NK-92 treated with Interleukin-12 subunit alpha and Interleukin-12 subunit beta, amount 100 ng/mL, for 24 hours (cell line): ENCODE measurements at regions not wholly inside any gene's neighbourhood (a gene's known extent, or its start where the extent isn't known, plus 50 kb on each side); places are given as distances from the start of the nearest gene placed in this dataset.
"Not testable (repeated sequence)": the region's sequence is repeated elsewhere in the genome, so short reads cannot be mapped to it uniquely, and the experiment has no call there.

Experiments used
- DNase-seq: peaks from one replicate; lab custom pipeline; 2025; lab: John Stamatoyannopoulos, UW

- not testable (repeated sequence) for DNase-seq
Observed at GRCh38 chr14:83298016-83298415, 1764.4 kb upstream of the SEL1L start.

GRCh38 chr14:83300476-83301064 lies 1766.9 kb upstream of the SEL1L start:
- DNase-seq, result no peak

GRCh38 chr14:83301791-83302190 lies 1768.1 kb upstream of the SEL1L start:
- no peak for DNase-seq

GRCh38 chr14:83309211-83309610 lies 1775.6 kb upstream of the SEL1L start:
- no peak for DNase-seq

- DNase-seq, result no peak
Observed at GRCh38 chr14:83309833-83310232, 1776.2 kb upstream of the SEL1L start.

- DNase-seq, result no peak
Observed at GRCh38 chr14:83312511-83312910, 1778.9 kb upstream of the SEL1L start.

GRCh38 chr14:83314764-83315163 lies 1781.1 kb upstream of the SEL1L start:
- DNase-seq, result no peak

- DNase-seq, result no peak
Observed at GRCh38 chr14:83316356-83316755, 1782.7 kb upstream of the SEL1L start.

- no peak for DNase-seq
Observed at GRCh38 chr14:83320837-83321236, 1787.2 kb upstream of the SEL1L start.

- no peak for DNase-seq
Observed at GRCh38 chr14:83331513-83331912, 1797.9 kb upstream of the SEL1L start.

- no peak for DNase-seq
Observed at GRCh38 chr14:83342590-83342989, 1808.9 kb upstream of the SEL1L start.

- no peak for DNase-seq
Observed at GRCh38 chr14:83347874-83348273, 1814.2 kb upstream of the SEL1L start.

GRCh38 chr14:83355609-83356008 lies 1822.0 kb upstream of the SEL1L start:
- no peak for DNase-seq

GRCh38 chr14:83356080-83356479 lies 1822.4 kb upstream of the SEL1L start:
- no peak for DNase-seq

- DNase-seq, result no peak
Observed at GRCh38 chr14:83372271-83372670, 1838.6 kb upstream of the SEL1L start.

GRCh38 chr14:83379436-83379835 lies 1845.8 kb upstream of the SEL1L start:
- DNase-seq, result no peak

- no peak for DNase-seq
Observed at GRCh38 chr14:83384253-83384652, 1850.6 kb upstream of the SEL1L start.

- no peak for DNase-seq
Observed at GRCh38 chr14:83395321-83395720, 1861.7 kb upstream of the SEL1L start.

- no peak for DNase-seq
Observed at GRCh38 chr14:83416476-83416875, 1882.8 kb upstream of the SEL1L start.

GRCh38 chr14:83419420-83419819 lies 1885.8 kb upstream of the SEL1L start:
- no peak for DNase-seq

GRCh38 chr14:83421711-83422110 lies 1888.1 kb upstream of the SEL1L start:
- no peak for DNase-seq

- no peak for DNase-seq
Observed at GRCh38 chr14:83425138-83425537, 1891.5 kb upstream of the SEL1L start.

GRCh38 chr14:83425706-83426105 lies 1892.1 kb upstream of the SEL1L start:
- no peak for DNase-seq

- DNase-seq, result no peak
Observed at GRCh38 chr14:83433618-83434017, 1900.0 kb upstream of the SEL1L start.

- DNase-seq, result no peak
Observed at GRCh38 chr14:83441801-83442200, 1908.1 kb upstream of the SEL1L start.
